BE2C (cell line): ENCODE measurements at regions not wholly inside any gene's neighbourhood (a gene's known extent, or its start where the extent isn't known, plus 50 kb on each side); places are given as distances from the start of the nearest gene placed in this dataset.

Experiments used
- DNase-seq: peaks from one replicate; pipeline ENCODE4 v3.0.0-alpha.2; 2020
- H3K27me3 ChIP-seq: fragments of 250-450 bp; sonication (Bioruptor Pico); 2 replicates; pipeline ENCODE4 v1.5.1; 2020; ENCODE audit warnings: mild to moderate bottlenecking
- H3K36me3 ChIP-seq: fragments of 250-450 bp; sonication (Bioruptor Pico); 2 replicates; pipeline ENCODE4 v1.5.1; 2020; ENCODE audit warnings: mild to moderate bottlenecking
- H3K4me1 ChIP-seq: fragments of 250-450 bp; sonication (Bioruptor Pico); 2 replicates; pipeline ENCODE4 v1.5.1; 2020
- H3K4me3 ChIP-seq: 2 replicates; pipeline ENCODE4 v1.5.1; 2011; ENCODE audit warnings: low read depth, low read length
- H3K9me3 ChIP-seq: fragments of 250-450 bp; sonication (Bioruptor Pico); 2 replicates; pipeline ENCODE4 v1.5.1; 2020
- TF ChIP-seq, protein P1 (sequence below): IDR thresholded peaks from 2 replicates; pipeline ENCODE4 v1.5.1; 2012; ENCODE audit warnings: mild to moderate bottlenecking, low read depth, low read length

GRCh38 chr19:31146015-31146414, 203.2 kb downstream of the TSHZ3 start:
- DNase-seq, result no peak
- Histone ChIP-seq H3K4me1 (no peaks in the 10 kb centered on the region), H3K4me3 (no peak overlapping the region), H3K36me3 (no peaks in the 10 kb centered on the region), H3K27me3 (no peaks in the 10 kb centered on the region), H3K9me3 (no peaks in the 10 kb centered on the region)
- TF ChIP-seq, protein P1, sequence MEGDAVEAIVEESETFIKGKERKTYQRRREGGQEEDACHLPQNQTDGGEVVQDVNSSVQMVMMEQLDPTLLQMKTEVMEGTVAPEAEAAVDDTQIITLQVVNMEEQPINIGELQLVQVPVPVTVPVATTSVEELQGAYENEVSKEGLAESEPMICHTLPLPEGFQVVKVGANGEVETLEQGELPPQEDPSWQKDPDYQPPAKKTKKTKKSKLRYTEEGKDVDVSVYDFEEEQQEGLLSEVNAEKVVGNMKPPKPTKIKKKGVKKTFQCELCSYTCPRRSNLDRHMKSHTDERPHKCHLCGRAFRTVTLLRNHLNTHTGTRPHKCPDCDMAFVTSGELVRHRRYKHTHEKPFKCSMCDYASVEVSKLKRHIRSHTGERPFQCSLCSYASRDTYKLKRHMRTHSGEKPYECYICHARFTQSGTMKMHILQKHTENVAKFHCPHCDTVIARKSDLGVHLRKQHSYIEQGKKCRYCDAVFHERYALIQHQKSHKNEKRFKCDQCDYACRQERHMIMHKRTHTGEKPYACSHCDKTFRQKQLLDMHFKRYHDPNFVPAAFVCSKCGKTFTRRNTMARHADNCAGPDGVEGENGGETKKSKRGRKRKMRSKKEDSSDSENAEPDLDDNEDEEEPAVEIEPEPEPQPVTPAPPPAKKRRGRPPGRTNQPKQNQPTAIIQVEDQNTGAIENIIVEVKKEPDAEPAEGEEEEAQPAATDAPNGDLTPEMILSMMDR, result no peak

DNA sequence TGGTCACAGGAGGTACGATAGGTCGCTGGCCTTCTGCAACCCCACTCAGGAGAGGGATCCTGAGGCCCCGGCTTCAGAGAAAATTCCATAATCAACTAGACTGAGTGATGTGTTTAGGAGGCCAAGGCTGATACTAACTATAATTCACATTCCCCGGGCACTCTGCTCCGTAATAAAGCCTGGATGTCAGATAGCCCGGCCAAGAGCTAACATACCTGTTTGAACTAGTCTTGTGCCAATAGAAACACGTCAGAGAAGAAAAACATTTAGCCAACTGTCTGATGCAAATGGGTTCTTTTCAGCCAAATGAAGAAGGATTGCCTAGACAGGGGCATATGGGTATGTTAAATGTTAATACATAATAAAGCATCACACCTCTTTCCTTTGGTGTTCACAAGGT, 204.2 kb downstream of the TSHZ3 start:
- no peaks in the 10 kb centered on the region for H3K27me3 ChIP-seq

DNA sequence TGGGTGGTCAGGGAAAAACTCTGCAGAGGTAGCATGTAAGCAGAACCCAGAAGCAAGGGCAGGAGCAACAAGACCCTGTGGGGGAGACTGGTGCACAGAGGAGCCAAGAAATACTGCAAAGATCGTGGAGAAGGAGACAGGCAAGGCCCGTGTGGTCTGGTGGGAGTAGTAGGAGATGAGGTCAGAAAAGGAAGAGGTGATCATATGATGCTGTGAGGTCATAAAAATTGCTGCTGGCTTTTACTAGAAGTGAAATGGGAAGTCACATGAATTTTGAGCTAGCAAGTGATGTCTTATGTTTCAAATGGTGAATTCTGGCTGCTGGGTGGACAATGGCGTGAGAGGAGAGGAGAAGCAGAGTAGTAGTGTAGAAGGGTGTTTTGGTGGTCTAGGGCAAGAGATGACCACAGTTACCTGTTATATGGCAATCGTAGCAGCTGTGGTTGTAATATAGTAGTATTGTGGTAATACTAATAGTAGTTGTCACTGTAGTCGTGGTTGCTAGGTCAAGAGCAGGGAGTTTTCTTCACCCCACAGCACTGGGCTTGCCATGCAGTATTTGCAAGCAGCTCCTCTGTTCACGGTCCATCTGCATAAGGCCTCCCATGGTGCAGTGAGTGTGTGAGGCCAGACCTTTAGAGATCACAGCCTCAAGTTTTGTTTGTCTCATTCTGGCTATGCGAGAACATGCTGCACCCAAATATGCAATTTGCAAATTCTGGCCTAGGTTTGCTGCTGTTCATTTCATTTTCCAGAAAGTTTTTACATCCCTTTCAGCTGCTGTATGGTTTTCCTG, 205.0 kb downstream of the TSHZ3 start:
- no peak for DNase-seq
- Histone ChIP-seq H3K4me3 (no peak overlapping the region), H3K27me3 (no peaks in the 10 kb centered on the region), H3K36me3 (no peaks in the 10 kb centered on the region), H3K9me3 (no peaks in the 10 kb centered on the region), H3K4me1 (no peaks in the 10 kb centered on the region)
- TF ChIP-seq, protein P1, result no peak

More for the DNA sequence above, 204.2 kb downstream of the TSHZ3 start:
- H3K4me3 ChIP-seq, result no peak overlapping the region
- no peak for DNase-seq
- TF ChIP-seq, protein P1, result no peak
- no peaks in the 10 kb centered on the region for H3K4me1 ChIP-seq
- H3K9me3 ChIP-seq, result no peaks in the 10 kb centered on the region
- no peaks in the 10 kb centered on the region for H3K36me3 ChIP-seq

DNA sequence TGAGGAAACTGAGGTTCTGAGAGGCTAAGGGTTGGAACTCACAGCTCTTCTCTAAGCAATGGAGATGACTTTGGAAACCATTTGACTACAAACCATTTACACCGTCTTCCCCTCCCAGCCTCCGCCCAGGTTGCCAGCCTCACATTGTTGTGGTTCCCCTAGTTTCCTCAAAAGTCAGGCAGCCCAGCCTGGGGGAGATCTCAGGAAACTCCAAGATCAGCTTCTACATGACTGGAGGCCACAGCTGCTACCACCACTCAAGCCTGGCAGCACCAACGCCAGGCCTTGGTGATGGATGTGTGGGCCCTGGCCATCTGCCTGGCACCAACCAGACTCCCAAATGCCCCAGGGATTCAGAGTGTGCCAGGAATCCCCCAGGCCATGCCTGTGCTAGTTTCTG, 207.9 kb downstream of the TSHZ3 start:
- no peaks in the 10 kb centered on the region for H3K4me1 ChIP-seq
- no peaks in the 10 kb centered on the region for H3K36me3 ChIP-seq
- no peak for DNase-seq
- H3K9me3 ChIP-seq, result no peaks in the 10 kb centered on the region
- no peaks in the 10 kb centered on the region for H3K27me3 ChIP-seq
- TF ChIP-seq, protein P1, result no peak
- no peak overlapping the region for H3K4me3 ChIP-seq

DNA sequence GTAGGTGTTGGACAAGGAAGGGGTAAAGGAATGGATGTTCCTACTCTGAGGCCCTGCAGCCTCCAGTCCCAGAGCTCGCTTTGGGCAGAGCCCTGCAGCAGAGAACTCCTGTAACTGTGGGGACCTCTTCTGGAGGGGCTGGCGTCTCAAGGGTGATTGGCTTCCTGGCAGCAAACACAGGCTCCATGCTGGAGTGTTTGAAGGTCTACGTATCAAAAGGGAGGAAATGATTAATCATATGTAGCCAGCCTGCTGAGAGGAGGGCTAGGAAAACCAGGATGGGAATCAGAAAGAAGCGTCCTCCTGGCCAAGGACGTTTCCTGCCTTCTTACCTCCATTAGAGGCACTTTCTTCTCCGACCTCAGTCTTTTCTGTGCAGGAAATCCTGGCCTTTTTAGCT, 208.5 kb downstream of the TSHZ3 start:
- Histone ChIP-seq H3K4me1 (no peaks in the 10 kb centered on the region), H3K36me3 (no peaks in the 10 kb centered on the region), H3K27me3 (no peaks in the 10 kb centered on the region), H3K9me3 (no peaks in the 10 kb centered on the region), H3K4me3 (no peak overlapping the region)
- DNase-seq, result no peak
- TF ChIP-seq, protein P1, result no peak

DNA sequence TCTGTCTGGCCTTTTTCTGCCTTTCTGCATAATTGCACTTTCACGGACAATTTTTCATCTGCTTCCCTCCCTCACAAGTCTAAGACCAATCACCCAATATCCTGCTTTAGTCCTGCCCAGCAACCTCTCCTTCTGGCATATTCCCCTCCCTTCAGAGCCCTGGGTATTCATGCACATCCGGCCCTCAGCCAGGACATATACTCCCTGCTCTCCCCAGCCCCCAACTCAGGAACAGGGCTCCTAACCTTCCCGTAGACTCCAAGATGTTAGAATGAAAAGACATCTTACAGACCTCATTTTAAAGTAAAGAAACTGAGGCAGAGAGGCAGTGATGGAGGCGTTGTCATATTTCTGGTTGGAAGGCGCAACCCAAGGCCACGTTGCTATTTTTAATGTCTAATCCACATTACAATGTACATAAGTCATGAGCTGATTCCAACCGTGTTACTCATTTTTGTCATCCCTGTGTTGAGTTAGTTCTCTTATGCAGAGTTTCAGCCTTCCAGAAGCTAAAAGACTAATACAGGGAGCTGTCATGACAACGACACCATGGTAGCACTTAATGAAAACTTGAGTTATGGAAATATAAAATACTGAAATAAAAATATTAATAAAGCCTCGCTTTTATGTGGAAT, 209.2 kb downstream of the TSHZ3 start:
- Histone ChIP-seq H3K36me3 (no peaks in the 10 kb centered on the region), H3K4me1 (no peaks in the 10 kb centered on the region), H3K4me3 (no peak overlapping the region), H3K27me3 (no peaks in the 10 kb centered on the region), H3K9me3 (no peaks in the 10 kb centered on the region)
- no peak for DNase-seq
- TF ChIP-seq, protein P1, result no peak
